ENCODE measurements at regions not wholly inside any gene's neighbourhood (a gene's known extent, or its start where the extent isn't known, plus 50 kb on each side); places are given as distances from the start of the nearest gene placed in this dataset.

- no peak overlapping the region for H2AFZ ChIP-seq (ENCODE audit: low read depth, low read length)
- peaks cover 5% of the 10 kb centered on the region for H3K36me3 ChIP-seq (replicated peaks; ENCODE audit: low read depth, low read length)
- H3K4me1 ChIP-seq (ENCODE audit: low read length), result peaks cover 6% of the 10 kb centered on the region; the same call in 1 of the 2 replicates
- no peaks in the 10 kb centered on the region for H3K79me2 ChIP-seq (ENCODE audit: low read length)
- peaks cover 9% of the 10 kb centered on the region; the same call in 1 of the 2 replicates for H3K27me3 ChIP-seq (ENCODE audit: low read depth, low read length)
- H3K9ac ChIP-seq (ENCODE audit: low read length), result no peak overlapping the region
- H3K4me3 ChIP-seq (ENCODE audit: low read length), result no peak overlapping the region
- no peak overlapping the region for H3K27ac ChIP-seq (ENCODE audit: low read length)
- H4K20me1 ChIP-seq (ENCODE audit: insufficient read depth, low read length), result no peaks in the 10 kb centered on the region
- peaks cover 26% of the 10 kb centered on the region for H3K9me3 ChIP-seq (ENCODE audit: insufficient read depth, low read length)
- no peak overlapping the region for H3K4me2 ChIP-seq (ENCODE audit: low read length)
- TF ChIP-seq EZH2phosphoT487 (IDR thresholded peaks at IDR 0.05; ENCODE audit: low read depth), result no peak
- TF ChIP-seq CTCF (IDR thresholded peaks at IDR 0.05; ENCODE audit: low read depth, low read length), result no peak
Measured at GRCh38 chr12:116399055-116399454, 121.6 kb upstream of the MED13L start.

GRCh38 chr12:116400636-116401372, 123.3 kb upstream of the MED13L start:
- H2AFZ ChIP-seq (ENCODE audit: low read depth, low read length), result no peak overlapping the region
- no peak overlapping the region for H3K27ac ChIP-seq (ENCODE audit: low read length)
- no peaks in the 10 kb centered on the region for H4K20me1 ChIP-seq (ENCODE audit: insufficient read depth, low read length)
- peaks cover 6% of the 10 kb centered on the region; the same call in 1 of the 2 replicates for H3K4me1 ChIP-seq (ENCODE audit: low read length)
- H3K4me2 ChIP-seq (ENCODE audit: low read length), result no peak overlapping the region
- no peak overlapping the region for H3K9ac ChIP-seq (ENCODE audit: low read length)
- no peaks in the 10 kb centered on the region for H3K79me2 ChIP-seq (ENCODE audit: low read length)
- peaks cover 26% of the 10 kb centered on the region for H3K9me3 ChIP-seq (ENCODE audit: insufficient read depth, low read length)
- H3K27me3 ChIP-seq (ENCODE audit: low read depth, low read length), result peaks cover 9% of the 10 kb centered on the region; the same call in 1 of the 2 replicates
- TF ChIP-seq EZH2phosphoT487 (IDR thresholded peaks at IDR 0.05; ENCODE audit: low read depth) (no peak), CTCF (IDR thresholded peaks at IDR 0.05; ENCODE audit: low read depth, low read length) (no peak)
- H3K36me3 ChIP-seq (replicated peaks; ENCODE audit: low read depth, low read length), result peaks cover 5% of the 10 kb centered on the region
- no peak overlapping the region for H3K4me3 ChIP-seq (ENCODE audit: low read length)

- H3K4me2 ChIP-seq (ENCODE audit: low read length), result no peak overlapping the region
- no peak overlapping the region for H3K27ac ChIP-seq (ENCODE audit: low read length)
Measured at GRCh38 chr12:116401565-116401964, 124.1 kb upstream of the MED13L start.

More at GRCh38 chr12:116401565-116401964, 124.1 kb upstream of the MED13L start:
- TF ChIP-seq EZH2phosphoT487 (IDR thresholded peaks at IDR 0.05; ENCODE audit: low read depth) (no peak), CTCF (IDR thresholded peaks at IDR 0.05; ENCODE audit: low read depth, low read length) (no peak)
- Histone ChIP-seq H2AFZ (ENCODE audit: low read depth, low read length) (no peak overlapping the region), H3K4me3 (ENCODE audit: low read length) (no peak overlapping the region), H3K9ac (ENCODE audit: low read length) (no peak overlapping the region), H3K79me2 (ENCODE audit: low read length) (no peaks in the 10 kb centered on the region), H3K27me3 (ENCODE audit: low read depth, low read length) (peaks cover 9% of the 10 kb centered on the region; the same call in 1 of the 2 replicates), H3K4me1 (ENCODE audit: low read length) (peaks cover 6% of the 10 kb centered on the region; the same call in 1 of the 2 replicates), H3K9me3 (ENCODE audit: insufficient read depth, low read length) (peaks cover 26% of the 10 kb centered on the region), H3K36me3 (replicated peaks; ENCODE audit: low read depth, low read length) (peaks cover 5% of the 10 kb centered on the region), H4K20me1 (ENCODE audit: insufficient read depth, low read length) (no peaks in the 10 kb centered on the region)

All from OCI-LY3 (cell line).